H9 (cell line): ENCODE measurements at regions not wholly inside any gene's neighbourhood (a gene's known extent, or its start where the extent isn't known, plus 50 kb on each side); places are given as distances from the start of the nearest gene placed in this dataset.

ENCODE experiments used
- DNase-seq: peaks from one replicate; pipeline ENCODE4 v3.0.0-alpha.2; 2017
- H2AFZ ChIP-seq: one replicate; pipeline ENCODE4 v1.6.1; 2013; ENCODE audit warnings: mild to moderate bottlenecking, low read length, control low read depth, moderate library complexity
- H2AK5ac ChIP-seq: 2 replicates; pipeline ENCODE4 v1.6.1; 2013; ENCODE audit warnings: low read length, control low read depth, mixed read lengths; ENCODE audit not compliant: insufficient read length
- H2BK120ac ChIP-seq: one replicate; pipeline ENCODE4 v1.6.1; 2013; ENCODE audit warnings: low read depth, mild to moderate bottlenecking, low read length, control low read depth, inconsistent platforms; ENCODE audit not compliant: poor library complexity, severe bottlenecking
- H2BK12ac ChIP-seq: 2 replicates; pipeline ENCODE4 v1.6.1; 2013; ENCODE audit warnings: low read length, control low read depth, mixed read lengths, low read depth; ENCODE audit not compliant: insufficient read length
- H2BK15ac ChIP-seq: 2 replicates; pipeline ENCODE4 v1.6.1; 2013; ENCODE audit warnings: low read depth, low read length, control low read depth
- H2BK20ac ChIP-seq: one replicate; pipeline ENCODE4 v1.6.1; 2013; ENCODE audit warnings: low read depth, mild to moderate bottlenecking, low read length, control low read depth, inconsistent platforms; ENCODE audit not compliant: poor library complexity, severe bottlenecking
- H2BK5ac ChIP-seq: 2 replicates; pipeline ENCODE4 v1.6.1; 2013; ENCODE audit warnings: low read length, control low read depth, mixed read lengths; ENCODE audit not compliant: insufficient read length
- H3K14ac ChIP-seq: 2 replicates; pipeline ENCODE4 v1.6.1; 2013; ENCODE audit warnings: low read length, control low read depth; ENCODE audit not compliant: insufficient read depth
- H3K18ac ChIP-seq: 2 replicates; pipeline ENCODE4 v1.6.1; 2013; ENCODE audit warnings: low read depth, mild to moderate bottlenecking, mixed read lengths, low read length, control low read depth; ENCODE audit not compliant: insufficient read length
- H3K23ac ChIP-seq: 2 replicates; pipeline ENCODE4 v1.6.1; 2013; ENCODE audit warnings: low read length, control low read depth, mixed read lengths, low read depth; ENCODE audit not compliant: insufficient read length
- H3K23me2 ChIP-seq: 2 replicates; pipeline ENCODE4 v1.6.1; 2013; ENCODE audit warnings: low read depth, mild to moderate bottlenecking, mixed read lengths, low read length, control low read depth; ENCODE audit not compliant: insufficient read length, poor library complexity, severe bottlenecking
- H3K27ac ChIP-seq: 2 replicates; pipeline ENCODE4 v1.5.1; 2013; ENCODE audit warnings: low read length, control low read depth, mixed read lengths, low read depth; ENCODE audit not compliant: insufficient read length
- H3K27me3 ChIP-seq: 2 replicates; pipeline ENCODE4 v1.6.1; 2013; ENCODE audit warnings: low read length, control low read depth, inconsistent platforms; ENCODE audit not compliant: insufficient read depth
- H3K4ac ChIP-seq: 2 replicates; pipeline ENCODE4 v1.6.1; 2013; ENCODE audit warnings: low read depth, mild to moderate bottlenecking, control low read depth, inconsistent platforms, low read length, moderate library complexity
- H3K4me1 ChIP-seq: 2 replicates; pipeline ENCODE4 v1.6.1; 2013; ENCODE audit warnings: low read length, control low read depth, inconsistent platforms; ENCODE audit not compliant: insufficient read depth
- H3K4me2 ChIP-seq: 2 replicates; pipeline ENCODE4 v1.6.1; 2013; ENCODE audit warnings: low read length, control low read depth, mixed read lengths; ENCODE audit not compliant: insufficient read length, insufficient read depth
- H3K56ac ChIP-seq: 2 replicates; pipeline ENCODE4 v1.6.1; 2013; ENCODE audit warnings: low read depth, mild to moderate bottlenecking, mixed read lengths, low read length, control low read depth; ENCODE audit not compliant: insufficient read length
- H3K79me1 ChIP-seq: 2 replicates; pipeline ENCODE4 v1.6.1; 2013; ENCODE audit warnings: low read depth, mild to moderate bottlenecking, moderate library complexity, low read length, control low read depth, inconsistent platforms; ENCODE audit not compliant: insufficient read depth, poor library complexity, severe bottlenecking
- H3K79me2 ChIP-seq: 2 replicates; pipeline ENCODE4 v1.6.1; 2013; ENCODE audit warnings: low read length, control low read depth, inconsistent platforms; ENCODE audit not compliant: insufficient read depth
- H3K9ac ChIP-seq: 2 replicates; pipeline ENCODE4 v1.6.1; 2013; ENCODE audit warnings: low read length, control low read depth, mixed read lengths; ENCODE audit not compliant: insufficient read length; ENCODE audit errors: extremely low read depth
- H3K9me3 ChIP-seq: one replicate; pipeline ENCODE4 v1.6.1; 2013; ENCODE audit warnings: low read depth, low read length, inconsistent platforms; ENCODE audit not compliant: control insufficient read depth
- H3T11ph ChIP-seq: one replicate; pipeline ENCODE4 v1.6.1; 2013; ENCODE audit warnings: mild to moderate bottlenecking, low read length, control low read depth, inconsistent platforms
- H4K20me1 ChIP-seq: one replicate; pipeline ENCODE4 v1.6.1; 2013; ENCODE audit not compliant: control insufficient read depth, insufficient read length, insufficient read depth
- H4K5ac ChIP-seq: 2 replicates; pipeline ENCODE4 v1.6.1; 2013; ENCODE audit warnings: low read depth, mild to moderate bottlenecking, mixed read lengths, low read length, control low read depth; ENCODE audit not compliant: insufficient read length
- H4K8ac ChIP-seq: replicated peaks from 2 replicates; pipeline ENCODE4 v1.6.1; 2013; ENCODE audit warnings: low read length, control low read depth, mixed read lengths, low read depth; ENCODE audit not compliant: insufficient read length
- H4K91ac ChIP-seq: 2 replicates; pipeline ENCODE4 v1.6.1; 2013; ENCODE audit warnings: low read depth, mild to moderate bottlenecking, moderate library complexity, mixed read lengths, low read length, control low read depth; ENCODE audit not compliant: insufficient read length
- H3K27ac Mint-ChIP-seq, 3 experiments: 2 replicates in 2 of 3; 3 replicates in 1 of 3; pipeline ENCODE4 v1.8.0; 2020 to 2021; ENCODE audit warnings: mixed read lengths in 3 of 3, mild to moderate bottlenecking in 1 of 3, moderate library complexity in 1 of 3
- H3K27me3 Mint-ChIP-seq: 2 replicates; pipeline ENCODE4 v1.8.0; 2021; ENCODE audit warnings: low read depth, mild to moderate bottlenecking, moderate library complexity, mixed read lengths
- H3K36me3 Mint-ChIP-seq, 3 experiments: 2 replicates in 2 of 3; 3 replicates in 1 of 3; pipeline ENCODE4 v1.8.0; 2020 to 2021; ENCODE audit warnings: low read depth in 3 of 3, mixed read lengths in 3 of 3; ENCODE audit not compliant: insufficient read depth in 1 of 3
- H3K4me1 Mint-ChIP-seq, 2 experiments: 2 replicates each; pipeline ENCODE4 v1.8.0; 2020; ENCODE audit warnings: mixed read lengths in 2 of 2
- H3K4me3 Mint-ChIP-seq, 2 experiments: 2 replicates in 1 of 2; 3 replicates in 1 of 2; pipeline ENCODE4 v1.8.0; 2020 to 2021; ENCODE audit warnings: mild to moderate bottlenecking in 2 of 2, mixed read lengths in 2 of 2, moderate library complexity in 1 of 2
- H3K9me3 Mint-ChIP-seq, 2 experiments: 2 replicates in 1 of 2; 3 replicates in 1 of 2; pipeline ENCODE4 v1.8.0; 2020; ENCODE audit warnings: mild to moderate bottlenecking in 2 of 2, mixed read lengths in 2 of 2, moderate library complexity in 1 of 2
- CTCF ChIP-seq: fragments of 200-600 bp; sonication (generic); conservative IDR thresholded peaks from 3 replicates; pipeline ENCODE4 v1.8.0; 2021; ENCODE audit warnings: antibody characterized with exemption, mild to moderate bottlenecking
- WGBS: extraction: QIAGEN DNeasy Blood & Tissue Kit; methylation state at CpG from one replicate; pipeline ENCODE4 v1.1.7; 2013; ENCODE audit warnings: missing lambda C conversion rate, low lambda C conversion rate, mixed read lengths; ENCODE audit not compliant: insufficient read length; ENCODE audit errors: extremely low coverage; 5-methylcytosine and 5-hydroxymethylcytosine counted together

GRCh38 chr3:135908225-135908624 lies 57.3 kb upstream of the PPP2R3A start:
- Histone ChIP-seq H3K23me2 (no peaks in the 10 kb centered on the region), H3K9me3 (no peaks in the 10 kb centered on the region), H3K23ac (no peak overlapping the region), H3K56ac (no peak overlapping the region), H2BK120ac (no peak overlapping the region), H3K18ac (no peak overlapping the region), H3K79me2 (no peaks in the 10 kb centered on the region), H4K5ac (no peak overlapping the region), H3K79me1 (no peaks in the 10 kb centered on the region), H3K27ac (no peak overlapping the region), H2AK5ac (no peak overlapping the region), H4K91ac (peak overlapping the region; percentile 41), H2BK20ac (no peak overlapping the region), H2BK12ac (no peak overlapping the region), H4K8ac (no peak overlapping the region), H4K20me1 (no peaks in the 10 kb centered on the region), H3T11ph (no peak overlapping the region), H2BK15ac (no peak overlapping the region), H3K27me3 (no peaks in the 10 kb centered on the region), H2AFZ (no peak overlapping the region), H2BK5ac (no peak overlapping the region), H3K4me1 (no peaks in the 10 kb centered on the region), H3K4ac (no peak overlapping the region), H3K4me2 (no peak overlapping the region), H3K14ac (no peak overlapping the region; the same call in 1 of the 2 replicates), H3K9ac (no peak overlapping the region)
- Mint-ChIP-seq H3K9me3 (peaks cover 0 to 3% of the 10 kb centered on the region in 2 experiments; a peak in 1 of 5 replicates), H3K27me3 (peaks cover 3% of the 10 kb centered on the region; the same call in 1 of the 2 replicates), H3K36me3 (no peaks in the 10 kb centered on the region), H3K4me1 (peaks cover 7 to 8% of the 10 kb centered on the region in 2 experiments), H3K4me3 (no peak overlapping the region), H3K27ac (peak overlapping the region in 1 of 3 experiments; percentile 25; a peak in 1 of 7 replicates)
- DNase-seq: no peak
- no CpG with 5 or more reads among the region's 7 CpGs for WGBS
- TF ChIP-seq CTCF: no peak
